T-helper 2 cell treated with Interferon-gamma antibody and Interleukin-4, amounts not matched to agents 5 μg/mL and 100 μg/mL, for 36 hours (primary cell): ENCODE measurements at regions not wholly inside any gene's neighbourhood (a gene's known extent, or its start where the extent isn't known, plus 50 kb on each side); places are given as distances from the start of the nearest gene placed in this dataset.

ENCODE experiments used
- DNase-seq: peaks from one replicate; pipeline ENCODE4 v3.0.0; 2021; ENCODE audit warnings: low spot score
- H3K27ac Mint-ChIP-seq: one replicate; pipeline ENCODE4 v1.8.0; 2021; ENCODE audit warnings: mild to moderate bottlenecking, mixed read lengths
- H3K27me3 Mint-ChIP-seq: one replicate; pipeline ENCODE4 v1.8.0; 2021; ENCODE audit warnings: low read depth, mixed read lengths
- H3K36me3 Mint-ChIP-seq: one replicate; pipeline ENCODE4 v1.8.0; 2021; ENCODE audit warnings: low read depth, mixed read lengths
- H3K4me1 Mint-ChIP-seq: one replicate; pipeline ENCODE4 v1.8.0; 2021; ENCODE audit warnings: low read depth, mixed read lengths
- H3K4me3 Mint-ChIP-seq: one replicate; pipeline ENCODE4 v1.8.0; 2022; ENCODE audit warnings: mild to moderate bottlenecking, moderate library complexity, mixed read lengths
- H3K9me3 Mint-ChIP-seq: one replicate; pipeline ENCODE4 v1.8.0; 2021; ENCODE audit warnings: mixed read lengths

DNA sequence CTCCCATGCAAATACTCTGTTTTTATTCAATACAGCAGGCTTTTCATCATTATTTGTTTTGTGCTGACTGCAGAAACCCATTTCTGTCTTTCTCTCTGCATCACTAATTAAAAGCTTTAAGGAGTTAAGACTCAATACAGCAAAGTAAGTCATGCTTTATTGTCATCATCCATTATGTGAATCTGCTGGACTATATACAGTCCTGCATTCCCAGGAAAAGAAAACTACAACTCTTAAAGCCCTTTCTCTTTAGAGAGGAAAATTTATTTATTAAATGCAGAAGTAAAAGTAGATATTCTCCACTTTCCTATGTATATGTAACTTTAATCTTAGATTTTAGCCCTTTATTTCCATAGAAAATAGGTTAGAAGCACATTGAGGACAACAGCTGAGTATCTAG lies 706.6 kb upstream of the RGMB start:
- Mint-ChIP-seq H3K36me3 (no peaks in the 10 kb centered on the region), H3K27me3 (no peaks in the 10 kb centered on the region), H3K27ac (no peak overlapping the region), H3K4me1 (peaks cover 6% of the 10 kb centered on the region), H3K4me3 (no peak overlapping the region), H3K9me3 (no peaks in the 10 kb centered on the region)
- DNase-seq, result no peak

DNA sequence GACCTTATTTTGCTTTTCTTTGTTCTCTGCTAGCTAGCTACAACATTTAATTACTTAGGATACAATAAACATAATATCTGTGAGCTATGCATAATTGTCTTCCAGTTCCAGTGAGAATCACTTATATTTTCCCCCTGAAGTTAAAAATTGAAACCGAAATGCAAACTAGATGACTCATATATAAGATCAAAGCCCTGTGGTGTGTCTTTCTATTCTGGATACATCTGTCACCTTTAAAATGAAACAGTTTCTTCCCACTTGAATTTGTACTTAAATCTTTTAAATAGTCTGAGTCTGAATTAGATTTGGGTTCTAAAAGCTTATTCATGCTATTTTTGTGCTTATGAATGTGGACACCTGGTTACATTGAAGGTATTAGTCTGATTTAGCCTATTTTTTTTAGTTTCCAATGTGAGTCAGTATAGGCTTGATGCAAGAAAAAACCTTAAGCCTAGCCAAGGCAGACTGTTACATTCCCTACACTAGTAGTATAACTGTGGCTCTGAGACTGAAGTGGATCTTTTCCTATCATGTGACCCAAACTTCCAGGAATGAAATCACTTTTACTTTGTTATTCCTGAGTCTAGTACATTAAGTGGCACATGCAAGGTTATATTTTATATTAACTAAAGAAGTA lies 703.5 kb upstream of the RGMB start:
- Mint-ChIP-seq H3K9me3 (no peaks in the 10 kb centered on the region), H3K4me1 (peaks cover 6% of the 10 kb centered on the region), H3K4me3 (no peak overlapping the region), H3K27ac (no peak overlapping the region), H3K27me3 (no peaks in the 10 kb centered on the region), H3K36me3 (no peaks in the 10 kb centered on the region)
- no peak for DNase-seq

GRCh38 chr5:98072921-98073320 lies 700.5 kb upstream of the RGMB start:
- no peaks in the 10 kb centered on the region for H3K9me3 Mint-ChIP-seq
- no peak overlapping the region for H3K4me3 Mint-ChIP-seq
- peaks cover 6% of the 10 kb centered on the region for H3K4me1 Mint-ChIP-seq
- H3K36me3 Mint-ChIP-seq, result no peaks in the 10 kb centered on the region
- no peak for DNase-seq
- H3K27me3 Mint-ChIP-seq, result no peaks in the 10 kb centered on the region
- H3K27ac Mint-ChIP-seq, result no peak overlapping the region

- no peaks in the 10 kb centered on the region for H3K36me3 Mint-ChIP-seq
- H3K9me3 Mint-ChIP-seq, result no peaks in the 10 kb centered on the region
- no peak for DNase-seq
- H3K4me3 Mint-ChIP-seq, result no peak overlapping the region
- no peaks in the 10 kb centered on the region for H3K4me1 Mint-ChIP-seq
- H3K27me3 Mint-ChIP-seq, result no peaks in the 10 kb centered on the region
- no peak overlapping the region for H3K27ac Mint-ChIP-seq
Measured at GRCh38 chr5:98076501-98076900, 697.0 kb upstream of the RGMB start.

DNA sequence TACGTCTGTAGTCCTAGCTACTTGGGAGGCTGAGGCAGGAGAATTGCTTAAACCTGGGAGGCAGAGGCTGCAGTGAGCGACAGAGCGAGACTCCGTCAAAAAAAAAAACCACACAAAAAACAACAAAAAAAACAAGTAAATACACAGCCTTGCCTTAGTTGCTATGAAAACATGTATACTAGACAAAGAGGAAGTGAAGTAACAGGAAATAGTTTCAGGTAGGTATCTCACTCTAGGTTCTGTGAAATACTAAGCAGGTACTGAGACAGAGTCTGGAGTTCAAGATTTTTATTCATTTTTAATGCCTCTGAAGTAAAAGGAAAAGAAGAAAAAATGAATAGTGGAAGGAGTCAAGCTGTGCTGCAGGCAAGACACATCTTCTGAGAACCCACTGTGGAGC lies 687.9 kb upstream of the RGMB start:
- Mint-ChIP-seq H3K4me3 (no peak overlapping the region), H3K27ac (no peak overlapping the region), H3K27me3 (no peaks in the 10 kb centered on the region), H3K36me3 (no peaks in the 10 kb centered on the region), H3K9me3 (no peaks in the 10 kb centered on the region), H3K4me1 (no peaks in the 10 kb centered on the region)
- no peak for DNase-seq

GRCh38 chr5:98095072-98095471 lies 678.4 kb upstream of the RGMB start:
- no peaks in the 10 kb centered on the region for H3K27me3 Mint-ChIP-seq
- no peaks in the 10 kb centered on the region for H3K4me1 Mint-ChIP-seq
- no peak overlapping the region for H3K4me3 Mint-ChIP-seq
- H3K36me3 Mint-ChIP-seq, result no peaks in the 10 kb centered on the region
- H3K9me3 Mint-ChIP-seq, result no peaks in the 10 kb centered on the region
- H3K27ac Mint-ChIP-seq, result no peak overlapping the region
- no peak for DNase-seq

DNA sequence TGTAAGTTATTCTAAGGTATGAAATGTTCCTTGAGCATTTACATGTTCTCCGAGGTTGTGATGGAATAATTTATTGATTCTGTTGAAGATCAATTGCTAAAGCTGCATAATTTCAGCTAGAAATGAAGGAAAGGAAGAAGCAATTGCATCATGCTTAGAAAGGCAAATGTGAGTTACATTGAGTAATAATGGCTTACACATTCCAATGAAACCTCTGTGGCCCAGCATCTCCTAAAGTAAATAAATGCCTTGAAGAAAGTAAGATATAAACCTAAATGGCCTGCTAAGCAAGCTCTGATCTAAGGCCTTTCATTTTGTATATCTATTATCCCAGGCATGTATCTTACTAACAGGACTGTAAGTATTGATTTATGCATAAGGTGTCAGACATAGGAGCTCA lies 677.3 kb upstream of the RGMB start:
- Mint-ChIP-seq H3K4me3 (no peak overlapping the region), H3K4me1 (no peaks in the 10 kb centered on the region), H3K36me3 (no peaks in the 10 kb centered on the region), H3K27ac (no peak overlapping the region), H3K9me3 (no peaks in the 10 kb centered on the region), H3K27me3 (no peaks in the 10 kb centered on the region)
- DNase-seq, result no peak

DNA sequence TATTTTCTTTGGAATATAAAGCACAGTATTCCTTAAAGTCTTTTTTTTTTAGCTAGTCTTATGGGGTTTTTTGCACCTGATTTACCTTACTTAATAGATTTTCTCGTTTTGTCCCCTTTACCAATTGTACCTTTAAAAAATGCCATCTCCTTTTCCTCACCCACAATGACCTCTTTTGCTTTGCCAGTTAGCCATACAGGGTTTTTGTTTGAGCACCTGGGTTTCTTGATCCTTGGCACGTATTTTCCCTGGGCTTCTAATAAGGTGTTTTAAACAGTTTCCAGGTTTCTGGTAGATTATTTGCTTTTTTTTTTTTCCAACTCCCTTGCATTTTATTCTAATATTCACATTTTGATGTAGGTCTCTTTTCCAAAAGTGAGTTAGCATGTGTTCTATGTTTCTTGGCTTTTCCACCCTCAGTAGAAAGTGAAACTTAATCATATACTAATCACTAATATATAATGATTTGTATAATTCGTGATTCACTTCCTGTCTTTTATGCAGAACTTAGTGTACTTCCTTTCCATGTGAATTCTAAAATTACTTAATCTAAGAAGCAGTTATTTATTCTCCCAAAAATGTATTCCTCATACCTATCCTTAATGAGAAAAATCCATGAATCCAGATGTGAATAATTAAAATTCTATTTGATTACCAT lies 673.9 kb upstream of the RGMB start:
- no peak overlapping the region for H3K27ac Mint-ChIP-seq
- H3K4me3 Mint-ChIP-seq, result no peak overlapping the region
- H3K27me3 Mint-ChIP-seq, result no peaks in the 10 kb centered on the region
- H3K4me1 Mint-ChIP-seq, result no peaks in the 10 kb centered on the region
- no peak for DNase-seq
- no peaks in the 10 kb centered on the region for H3K36me3 Mint-ChIP-seq
- no peaks in the 10 kb centered on the region for H3K9me3 Mint-ChIP-seq

DNA sequence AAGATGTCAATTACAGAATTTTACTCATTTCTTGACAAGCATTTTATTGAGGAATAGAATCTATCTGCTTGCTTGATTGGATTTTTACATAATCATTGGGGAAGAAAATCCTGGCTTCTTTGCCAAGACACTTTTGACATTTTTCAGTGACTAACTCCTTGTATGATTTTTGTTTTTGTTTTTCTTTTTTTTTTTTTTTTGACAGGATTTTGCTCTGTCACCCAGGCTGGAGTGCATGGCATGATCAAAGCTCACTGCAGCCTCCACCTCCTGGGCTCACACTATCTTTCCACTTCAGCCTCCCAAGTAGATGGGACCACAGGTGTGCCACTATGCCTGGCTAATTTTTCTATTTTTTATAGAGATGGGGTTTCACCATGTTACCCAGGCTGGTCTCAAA lies 672.3 kb upstream of the RGMB start:
- DNase-seq, result no peak
- H3K4me3 Mint-ChIP-seq, result no peak overlapping the region
- H3K36me3 Mint-ChIP-seq, result no peaks in the 10 kb centered on the region
- H3K9me3 Mint-ChIP-seq, result no peaks in the 10 kb centered on the region
- H3K4me1 Mint-ChIP-seq, result no peaks in the 10 kb centered on the region
- no peak overlapping the region for H3K27ac Mint-ChIP-seq
- no peaks in the 10 kb centered on the region for H3K27me3 Mint-ChIP-seq

DNA sequence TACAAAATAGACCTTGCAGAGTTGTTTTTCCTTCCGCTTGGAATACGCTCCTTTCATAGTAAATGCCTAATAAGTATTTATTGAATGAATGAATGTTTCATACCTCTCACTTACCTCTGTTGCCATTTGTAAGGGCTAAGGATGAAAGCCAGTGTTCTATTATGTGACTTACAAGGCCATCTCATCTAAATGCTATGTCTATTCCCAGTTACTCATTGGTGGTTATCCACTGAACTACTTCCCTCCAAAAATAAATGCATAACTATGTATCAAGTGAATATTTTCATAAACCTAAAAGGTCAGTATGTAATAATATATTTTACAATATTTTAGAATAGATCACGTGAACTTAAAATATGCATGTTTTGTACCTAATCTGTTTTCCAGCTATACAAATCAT lies 670.5 kb upstream of the RGMB start:
- Mint-ChIP-seq H3K4me3 (no peak overlapping the region), H3K4me1 (no peaks in the 10 kb centered on the region), H3K36me3 (no peaks in the 10 kb centered on the region), H3K27ac (no peak overlapping the region), H3K9me3 (no peaks in the 10 kb centered on the region), H3K27me3 (no peaks in the 10 kb centered on the region)
- DNase-seq, result no peak

GRCh38 chr5:98103807-98104206 lies 669.7 kb upstream of the RGMB start:
- H3K27ac Mint-ChIP-seq, result no peak overlapping the region
- no peaks in the 10 kb centered on the region for H3K36me3 Mint-ChIP-seq
- no peak overlapping the region for H3K4me3 Mint-ChIP-seq
- no peaks in the 10 kb centered on the region for H3K4me1 Mint-ChIP-seq
- no peaks in the 10 kb centered on the region for H3K27me3 Mint-ChIP-seq
- DNase-seq, result no peak
- no peaks in the 10 kb centered on the region for H3K9me3 Mint-ChIP-seq

- H3K27me3 Mint-ChIP-seq, result no peaks in the 10 kb centered on the region
- H3K36me3 Mint-ChIP-seq, result no peaks in the 10 kb centered on the region
- H3K27ac Mint-ChIP-seq, result no peak overlapping the region
- no peaks in the 10 kb centered on the region for H3K4me1 Mint-ChIP-seq
- H3K9me3 Mint-ChIP-seq, result no peaks in the 10 kb centered on the region
- no peak overlapping the region for H3K4me3 Mint-ChIP-seq
- no peak for DNase-seq
Measured at GRCh38 chr5:98104454-98105188, 668.8 kb upstream of the RGMB start.

- Mint-ChIP-seq H3K36me3 (no peaks in the 10 kb centered on the region), H3K4me1 (no peaks in the 10 kb centered on the region), H3K27me3 (no peaks in the 10 kb centered on the region), H3K4me3 (no peak overlapping the region), H3K9me3 (no peaks in the 10 kb centered on the region), H3K27ac (no peak overlapping the region)
- DNase-seq, result no peak
Measured at GRCh38 chr5:98105681-98106080, 667.8 kb upstream of the RGMB start.

DNA sequence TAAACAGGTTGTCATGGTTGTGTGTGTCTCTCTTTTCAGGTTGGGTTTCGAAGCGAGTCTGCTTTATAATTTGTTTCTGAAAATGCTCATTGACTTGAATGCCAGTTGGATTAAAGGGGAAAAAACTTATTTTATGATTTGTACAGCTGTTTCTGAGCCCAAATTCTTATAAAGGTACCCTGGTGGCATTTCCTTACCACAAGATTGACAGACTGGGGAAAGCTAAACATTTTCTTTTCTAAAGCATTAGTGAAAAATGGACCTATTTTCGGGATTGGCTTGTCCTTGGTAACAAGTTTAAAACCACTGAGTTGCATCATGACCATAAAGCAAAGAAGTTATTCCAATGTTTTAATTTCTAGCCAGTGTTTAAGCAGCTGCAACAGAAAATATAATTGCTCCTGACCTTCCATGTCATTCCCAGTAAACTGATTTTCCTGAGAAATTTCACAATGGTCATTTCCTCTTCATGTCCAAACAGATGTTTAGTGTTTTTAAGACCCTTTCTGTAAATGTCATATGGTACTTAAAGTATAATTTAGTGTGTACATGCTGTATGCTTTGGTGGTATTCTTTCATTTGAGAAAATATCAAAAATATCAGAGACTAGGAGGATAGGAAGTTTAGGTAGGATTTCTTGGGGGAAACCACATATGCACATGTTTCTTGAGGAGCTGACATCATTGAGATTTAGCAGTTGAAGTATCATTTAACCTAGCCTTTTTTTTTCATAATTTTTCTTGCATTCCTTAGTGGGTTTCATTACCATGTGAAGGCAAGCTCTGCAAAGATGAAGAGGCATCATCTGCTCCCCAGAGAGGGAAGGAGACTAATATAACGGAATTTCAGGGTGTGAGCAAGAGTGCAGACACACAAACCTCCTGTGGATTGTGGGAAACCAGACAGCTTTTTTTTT lies 667.1 kb upstream of the RGMB start:
- Mint-ChIP-seq H3K36me3 (no peaks in the 10 kb centered on the region), H3K9me3 (no peaks in the 10 kb centered on the region)

More for the DNA sequence above, 667.1 kb upstream of the RGMB start:
- DNase-seq, result no peak
- no peak overlapping the region for H3K4me3 Mint-ChIP-seq
- H3K27ac Mint-ChIP-seq, result no peak overlapping the region
- H3K4me1 Mint-ChIP-seq, result no peaks in the 10 kb centered on the region
- H3K27me3 Mint-ChIP-seq, result no peaks in the 10 kb centered on the region
